Islet of Langerhans (tissue), 1 donor: ENCODE measurements at regions not wholly inside any gene's neighbourhood (a gene's known extent, or its start where the extent isn't known, plus 50 kb on each side); places are given as distances from the start of the nearest gene placed in this dataset.
"Not testable (repeated sequence)": the region's sequence is repeated elsewhere in the genome, so short reads cannot be mapped to it uniquely, and the experiment has no call there.

Experiments used
- FAIRE-seq: peaks from one replicate; lab custom pipeline; 2011; peaks lifted over from hg19 to GRCh38; lab: Jason Lieb, UNC

DNA sequence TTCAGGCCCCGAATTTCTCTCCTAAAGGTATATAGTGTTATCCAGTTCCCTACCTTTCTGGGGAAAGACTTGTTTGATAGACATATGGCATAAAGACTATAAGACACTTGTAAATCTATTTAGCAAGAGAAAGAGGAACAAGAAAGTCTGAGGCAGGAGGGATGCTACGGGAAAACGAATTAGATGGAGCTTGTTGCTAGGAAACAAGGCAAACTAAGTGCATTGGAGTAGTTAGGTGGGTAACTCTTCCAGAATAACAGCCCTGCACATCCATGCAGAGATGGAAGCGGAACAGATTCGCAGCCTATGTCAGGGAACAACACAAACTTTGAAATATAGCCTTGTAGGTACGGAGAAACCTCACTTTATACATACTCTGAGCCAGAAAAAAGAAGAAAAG is 810.3 kb upstream of the CRIM1 start:
- FAIRE-seq = no peak

- no peak for FAIRE-seq
These were observed 816.8 kb upstream of the CRIM1 start for GRCh38 chr2:35538796-35539195.

DNA sequence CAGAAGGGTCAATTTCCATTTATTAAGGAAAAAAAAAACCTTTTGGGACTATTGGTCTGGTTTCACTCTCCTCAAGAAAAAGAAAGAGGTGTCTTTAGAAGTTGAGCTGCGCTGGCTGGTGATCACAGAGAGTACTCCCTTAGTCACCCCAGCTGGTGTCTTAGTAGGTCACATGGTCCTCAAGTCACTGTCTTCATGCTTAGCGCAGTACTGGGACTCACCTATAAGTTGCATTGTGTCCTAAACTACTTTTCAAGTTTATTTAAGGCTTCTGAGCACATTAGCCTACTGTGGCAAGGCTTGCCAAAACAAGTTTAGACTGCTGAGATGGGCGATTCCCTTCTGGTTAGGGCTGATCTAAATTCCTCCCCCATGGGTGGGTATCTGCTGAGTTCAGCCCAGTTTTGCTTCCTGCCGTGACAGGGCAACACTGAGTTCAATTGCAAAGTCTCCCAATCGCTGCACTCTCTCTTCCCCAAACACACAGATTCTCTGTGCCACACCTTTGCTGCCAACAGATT is 824.9 kb upstream of the CRIM1 start:
- no peak for FAIRE-seq

- no peak for FAIRE-seq
These were observed 828.8 kb upstream of the CRIM1 start for GRCh38 chr2:35526741-35527140.

DNA sequence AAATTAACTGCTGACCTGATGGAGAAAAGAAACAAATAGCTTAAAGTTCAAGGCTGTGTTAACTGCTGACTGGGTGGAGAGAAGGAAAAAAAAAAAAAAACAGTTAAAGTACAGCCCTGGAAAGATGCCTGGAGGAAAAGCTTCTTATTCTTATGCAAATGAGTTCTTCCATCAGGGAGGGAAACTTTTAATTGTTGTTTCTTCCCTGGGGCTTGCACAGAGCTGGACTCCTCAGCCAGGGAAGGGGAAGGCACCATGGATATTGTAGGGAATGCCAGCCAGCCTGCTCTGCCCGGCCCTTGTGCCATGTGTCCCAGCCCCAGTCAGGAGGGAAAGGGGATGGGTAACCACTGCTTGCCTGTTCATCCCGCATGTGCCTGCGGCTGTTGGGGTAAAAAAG is 833.1 kb upstream of the CRIM1 start:
- FAIRE-seq = no peak

- no peak for FAIRE-seq
These were observed 844.9 kb upstream of the CRIM1 start for GRCh38 chr2:35510636-35511035.

DNA sequence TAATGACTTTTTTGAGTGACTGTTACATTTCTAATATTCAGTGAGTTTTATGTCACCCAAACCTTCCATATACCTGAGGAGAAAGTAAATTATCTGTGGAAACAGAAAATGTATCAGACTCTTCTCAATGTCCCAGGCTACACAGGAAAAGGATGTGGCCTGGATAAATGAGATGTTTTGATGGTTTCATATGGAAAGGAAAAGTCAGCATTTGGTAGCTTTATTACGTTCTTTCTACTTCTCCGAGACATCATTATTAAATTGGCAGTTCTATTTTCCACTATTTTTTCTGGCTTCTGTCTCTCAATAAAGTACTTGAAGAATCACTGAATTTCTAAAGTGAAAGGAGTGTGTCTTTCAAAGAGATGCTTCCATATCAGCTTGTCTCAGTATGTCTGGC is 847.0 kb upstream of the CRIM1 start:
- no peak for FAIRE-seq

DNA sequence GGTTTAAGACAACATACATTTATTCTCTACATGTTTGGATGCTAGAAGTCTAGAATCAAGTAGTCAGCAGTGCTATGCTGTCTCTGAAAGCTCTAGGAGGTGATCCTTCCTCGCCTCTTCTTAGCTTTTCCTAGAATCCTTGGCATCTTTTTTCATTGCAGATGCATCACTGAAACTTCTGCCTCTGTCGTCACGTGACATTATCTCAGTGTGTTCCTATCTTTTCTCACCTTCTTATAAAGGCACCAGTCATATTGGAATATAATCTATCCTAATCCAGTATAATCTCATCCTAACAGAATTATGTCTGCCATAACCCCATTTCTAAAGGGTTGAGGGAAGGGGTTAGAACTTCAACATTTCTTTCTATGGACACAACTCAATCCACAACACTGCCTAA is 851.2 kb upstream of the CRIM1 start:
- no peak for FAIRE-seq

DNA sequence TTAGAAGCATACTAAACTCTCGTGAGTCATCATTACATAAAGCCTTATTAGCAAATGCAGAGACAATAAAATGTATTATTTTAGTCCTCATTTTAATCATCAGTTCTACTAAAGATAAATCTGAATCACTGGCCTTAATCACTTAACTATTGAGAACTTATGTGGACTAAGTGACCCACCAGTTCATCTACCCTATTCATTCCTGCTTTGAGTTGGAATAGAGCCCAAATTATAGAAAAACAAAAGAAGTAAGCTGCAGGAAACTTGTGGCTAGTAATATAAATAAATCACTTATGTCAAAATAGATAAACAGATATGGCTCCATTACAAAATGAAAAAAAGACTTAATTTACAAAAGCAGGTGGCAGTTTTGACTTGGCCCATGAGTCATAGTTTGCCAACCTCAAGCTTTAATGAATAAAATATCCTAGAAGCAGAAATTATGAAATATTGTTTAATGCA is 851.8 kb upstream of the CRIM1 start:
- FAIRE-seq = peak; percentile 68

DNA sequence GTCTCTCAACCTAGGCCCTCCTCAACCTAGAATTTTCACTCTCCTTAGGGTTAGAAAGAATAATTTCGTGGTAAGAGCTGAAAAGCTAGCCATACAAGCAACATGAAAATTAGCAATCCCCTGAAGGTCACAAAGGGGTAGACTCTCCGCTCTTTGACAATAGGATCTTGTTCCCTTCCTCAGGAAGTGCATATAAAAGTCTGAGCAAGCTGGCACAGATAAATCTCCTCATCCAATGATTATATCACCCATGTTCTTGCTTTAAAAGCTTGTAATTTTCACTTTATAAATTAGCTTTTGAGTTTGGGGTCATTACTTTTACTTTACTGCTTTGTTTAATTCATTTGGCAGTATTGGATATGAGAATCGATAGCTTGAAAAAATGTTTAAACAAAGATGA is 852.3 kb upstream of the CRIM1 start:
- FAIRE-seq = no peak

- FAIRE-seq = no peak
These were observed 854.5 kb upstream of the CRIM1 start for GRCh38 chr2:35501076-35501475.

DNA sequence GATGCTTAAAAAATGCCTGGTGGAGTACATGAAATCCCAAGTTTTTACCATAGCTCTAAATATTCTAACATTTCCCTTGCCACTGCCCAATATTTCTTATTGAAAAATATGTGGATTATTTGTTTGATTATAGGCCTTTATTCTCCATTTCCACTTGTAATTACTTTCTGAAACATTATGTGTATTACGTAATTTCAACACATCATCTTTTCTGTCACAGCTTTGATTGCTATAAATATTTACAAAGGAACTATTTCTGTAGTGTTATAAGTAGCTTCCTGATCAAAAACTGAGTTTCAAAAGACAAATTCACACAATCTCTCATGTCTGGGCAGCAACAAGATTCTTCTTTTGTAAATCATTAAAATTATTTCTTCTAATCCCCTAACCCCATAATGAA is 859.6 kb upstream of the CRIM1 start:
- no peak for FAIRE-seq

DNA sequence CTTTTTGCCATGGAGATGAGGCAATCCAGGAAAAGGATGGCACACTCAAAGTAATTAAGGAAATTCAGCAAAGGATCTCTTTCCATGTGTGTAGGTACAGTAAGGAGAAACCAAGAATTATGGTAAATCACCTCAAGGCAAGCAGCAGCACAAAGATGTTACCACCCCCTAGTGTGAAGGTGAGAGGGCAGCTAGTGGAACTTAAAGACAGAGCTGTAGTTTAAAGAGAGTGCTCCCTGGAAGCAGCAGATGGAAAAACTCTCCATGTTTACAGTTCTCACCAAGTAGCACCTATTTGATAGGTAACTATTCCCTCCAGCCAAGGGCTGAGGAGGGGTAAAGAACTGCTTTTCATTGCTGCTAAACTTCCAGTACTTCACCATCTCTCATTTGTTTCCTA is 860.4 kb upstream of the CRIM1 start:
- no peak for FAIRE-seq

- FAIRE-seq = not testable (repeated sequence)
These were observed 877.5 kb upstream of the CRIM1 start for GRCh38 chr2:35478121-35478520.

- FAIRE-seq = no peak
These were observed 887.3 kb upstream of the CRIM1 start for GRCh38 chr2:35468245-35468644.

- FAIRE-seq = no peak
These were observed 891.6 kb upstream of the CRIM1 start for GRCh38 chr2:35463805-35464596.

DNA sequence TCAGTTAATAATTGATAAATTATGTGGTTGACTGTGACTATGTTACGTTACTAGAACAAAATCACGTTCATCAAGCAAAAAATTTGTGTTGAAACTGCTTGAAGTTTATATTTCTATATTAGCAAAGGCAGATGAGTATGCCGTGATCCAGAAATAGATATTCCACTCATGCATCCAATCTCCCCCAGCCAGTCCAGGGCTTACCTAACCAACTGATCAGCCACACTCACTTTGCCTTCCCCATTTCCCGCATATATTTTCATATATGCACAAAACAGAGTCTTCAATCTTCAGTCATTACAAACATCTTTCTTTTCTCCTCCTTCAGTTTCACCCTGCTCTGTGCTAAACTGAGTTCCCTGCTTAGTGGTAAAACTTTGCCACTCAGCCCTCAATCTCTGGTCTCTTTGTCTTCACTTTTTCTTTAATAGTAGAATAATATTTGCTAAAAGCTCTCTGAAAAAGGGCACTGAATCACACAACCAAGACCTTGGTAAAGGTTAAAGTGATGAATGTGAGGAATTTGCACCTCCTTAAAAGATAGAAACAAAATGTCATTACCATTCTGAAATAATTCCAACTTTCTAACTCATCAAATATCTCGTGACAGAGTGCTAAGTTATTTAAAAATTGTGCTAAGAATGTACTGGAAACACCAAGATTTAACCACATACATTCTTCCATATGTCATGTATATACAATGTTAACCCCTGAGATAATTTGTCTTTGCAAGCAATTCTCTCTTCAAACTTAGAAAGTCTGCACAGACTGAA is 893.2 kb upstream of the CRIM1 start:
- no peak for FAIRE-seq

GRCh38 chr2:35461406-35461805 is 894.2 kb upstream of the CRIM1 start:
- no peak for FAIRE-seq

- FAIRE-seq = no peak
These were observed 900.5 kb upstream of the CRIM1 start for GRCh38 chr2:35454966-35455638.

GRCh38 chr2:35447821-35448220 is 907.8 kb upstream of the CRIM1 start:
- no peak for FAIRE-seq

DNA sequence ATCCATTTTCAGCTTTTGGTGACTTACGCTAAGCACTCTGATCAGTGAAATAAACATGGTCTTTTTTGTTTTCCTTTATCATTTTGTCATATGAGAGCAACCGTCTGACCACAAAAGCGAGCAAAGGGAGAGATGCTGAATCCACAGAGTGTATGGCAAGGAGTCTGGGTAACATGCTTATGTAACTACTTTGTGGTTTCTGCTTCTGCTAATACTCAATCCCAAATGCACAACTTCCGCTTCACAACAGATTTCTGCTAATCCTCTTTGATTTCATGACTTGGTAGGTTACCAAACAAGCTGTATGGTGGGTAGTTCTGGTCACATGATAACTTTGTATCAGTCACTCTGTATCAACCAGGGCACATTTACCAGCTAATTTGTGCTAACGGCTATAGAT is 908.4 kb upstream of the CRIM1 start:
- FAIRE-seq = no peak

- no peak for FAIRE-seq
These were observed 912.5 kb upstream of the CRIM1 start for GRCh38 chr2:35443087-35443486.

DNA sequence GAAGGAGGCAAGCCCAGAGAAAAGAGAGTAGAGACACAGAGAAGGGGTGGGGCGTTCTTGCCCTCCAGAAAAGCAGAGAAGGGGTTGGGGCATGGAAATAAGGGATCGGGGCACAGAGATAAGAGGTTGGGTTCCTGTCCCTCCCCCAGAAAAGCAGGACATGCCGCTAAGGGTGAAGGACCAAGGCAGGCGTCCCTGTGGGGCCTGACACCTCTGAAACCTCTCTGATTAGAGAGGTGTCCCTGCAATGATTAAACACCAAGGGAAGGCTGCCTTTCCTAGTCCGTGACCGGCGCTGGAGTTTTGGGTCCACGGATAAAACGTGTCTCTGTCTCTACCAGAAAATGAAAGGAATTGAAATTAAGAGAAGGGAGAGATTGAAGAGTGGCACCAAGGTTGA is 914.0 kb upstream of the CRIM1 start:
- FAIRE-seq = not testable (repeated sequence)
